Erythroblast (primary cell): ENCODE measurements at regions not wholly inside any gene's neighbourhood (a gene's known extent, or its start where the extent isn't known, plus 50 kb on each side); places are given as distances from the start of the nearest gene placed in this dataset.

Source experiments
- GATA1 ChIP-seq: IDR thresholded peaks from 2 replicates; pipeline ENCODE4 v1.6.1; 2011; ENCODE audit warnings: low read depth, mild to moderate bottlenecking, control low read depth, low read length, moderate library complexity
- POLR2A ChIP-seq: IDR thresholded peaks from 2 replicates; pipeline ENCODE4 v1.6.1; 2011; ENCODE audit warnings: mild to moderate bottlenecking, low read length

DNA sequence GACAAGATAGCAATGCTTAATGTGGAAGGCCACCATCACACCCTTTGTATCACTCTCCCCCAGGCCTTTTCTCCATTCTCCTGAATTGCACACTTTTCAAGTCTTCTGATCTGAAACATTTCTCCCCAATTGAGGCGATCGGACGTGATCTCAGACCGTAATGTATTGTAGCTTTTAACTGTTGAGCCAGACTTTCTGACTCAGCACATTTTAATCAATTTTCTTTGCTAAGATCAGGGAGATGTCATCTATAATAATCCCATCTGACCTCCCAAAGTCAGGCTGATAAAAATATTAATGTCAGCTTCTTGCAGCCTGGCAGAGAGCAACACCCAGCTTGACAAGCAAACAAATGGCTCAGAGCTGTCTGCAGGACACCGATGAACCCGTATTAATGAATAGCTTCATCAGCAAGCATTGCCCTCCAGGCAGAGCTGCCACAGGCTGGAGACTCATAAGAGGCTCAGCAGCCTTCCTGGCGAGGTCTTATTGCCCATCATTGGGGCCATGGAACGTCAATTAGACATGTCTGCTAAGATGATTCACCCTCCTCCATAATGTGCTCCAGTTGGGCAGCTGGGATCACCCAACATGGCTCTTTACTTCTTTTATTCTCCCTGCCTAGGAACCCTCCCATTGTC, 60.2 kb upstream of the UQCRFS1 start:
- TF ChIP-seq POLR2A: no peak
- no peak for TF ChIP-seq GATA1
